Mesothelial cell of epicardium (in vitro differentiated cells): ENCODE measurements at regions not wholly inside any gene's neighbourhood (a gene's known extent, or its start where the extent isn't known, plus 50 kb on each side); places are given as distances from the start of the nearest gene placed in this dataset.

Source experiments
- DNase-seq, 2 experiments: peaks; one replicate each; pipeline ENCODE4 v3.0.0; 2021; ENCODE audit warnings: low spot score in 2 of 2; ENCODE audit not compliant: unreplicated experiment in 2 of 2
- H3K27ac Mint-ChIP-seq: 2 replicates; pipeline ENCODE4 v1.8.0; 2021; ENCODE audit warnings: mixed read lengths
- H3K27me3 Mint-ChIP-seq: 2 replicates; pipeline ENCODE4 v1.8.0; 2021; ENCODE audit warnings: low read depth, mixed read lengths
- H3K36me3 Mint-ChIP-seq: 2 replicates; pipeline ENCODE4 v1.8.0; 2021; ENCODE audit warnings: mixed read lengths
- H3K4me1 Mint-ChIP-seq: 2 replicates; pipeline ENCODE4 v1.8.0; 2021; ENCODE audit warnings: mixed read lengths
- H3K4me3 Mint-ChIP-seq: 2 replicates; pipeline ENCODE4 v1.8.0; 2021; ENCODE audit warnings: mild to moderate bottlenecking, moderate library complexity, mixed read lengths
- H3K9me3 Mint-ChIP-seq: 2 replicates; pipeline ENCODE4 v1.8.0; 2021; ENCODE audit warnings: mixed read lengths
- TF ChIP-seq, protein P1 (sequence below): fragments of 200-600 bp; sonication (generic); IDR thresholded peaks from one replicate; pipeline ENCODE4 v1.5.0; 2021; ENCODE audit warnings: antibody characterized with exemption; ENCODE audit not compliant: unreplicated experiment

DNA sequence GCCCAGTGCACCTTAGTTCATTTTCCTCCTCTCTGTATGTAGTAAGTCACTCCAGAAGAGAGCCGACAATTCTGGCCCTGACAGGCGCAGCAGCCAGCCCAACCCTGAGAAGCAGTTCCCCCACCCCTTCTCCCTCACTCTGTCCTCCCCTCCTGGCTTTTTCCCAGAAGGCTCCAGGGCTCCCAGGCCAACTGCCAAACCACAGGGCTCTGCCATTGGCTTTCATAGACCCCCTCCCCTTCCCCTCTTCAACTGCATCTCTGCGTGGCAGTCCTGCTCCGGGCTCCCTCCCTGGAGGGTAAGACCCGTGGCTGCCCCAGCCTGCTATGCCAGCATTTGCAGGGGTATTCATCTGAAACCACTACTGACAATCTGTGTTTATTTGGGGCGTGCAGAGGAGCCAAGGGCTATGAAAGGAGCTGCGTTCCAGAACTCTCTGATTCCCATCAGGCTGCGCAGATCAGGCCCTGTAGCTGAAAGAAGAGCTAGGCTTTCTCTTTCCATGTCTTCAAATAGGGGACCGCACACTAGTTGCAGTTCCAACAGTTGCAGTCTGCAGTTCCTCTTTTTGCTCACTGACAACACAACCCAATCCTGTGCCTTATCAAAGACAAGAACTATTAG, 388.6 kb upstream of the TNP1 start:
- H3K27me3 Mint-ChIP-seq = no peaks in the 10 kb centered on the region
- peaks cover 20% of the 10 kb centered on the region for H3K4me1 Mint-ChIP-seq
- DNase-seq = peak; percentile 45 to 66
- TF ChIP-seq, protein P1, sequence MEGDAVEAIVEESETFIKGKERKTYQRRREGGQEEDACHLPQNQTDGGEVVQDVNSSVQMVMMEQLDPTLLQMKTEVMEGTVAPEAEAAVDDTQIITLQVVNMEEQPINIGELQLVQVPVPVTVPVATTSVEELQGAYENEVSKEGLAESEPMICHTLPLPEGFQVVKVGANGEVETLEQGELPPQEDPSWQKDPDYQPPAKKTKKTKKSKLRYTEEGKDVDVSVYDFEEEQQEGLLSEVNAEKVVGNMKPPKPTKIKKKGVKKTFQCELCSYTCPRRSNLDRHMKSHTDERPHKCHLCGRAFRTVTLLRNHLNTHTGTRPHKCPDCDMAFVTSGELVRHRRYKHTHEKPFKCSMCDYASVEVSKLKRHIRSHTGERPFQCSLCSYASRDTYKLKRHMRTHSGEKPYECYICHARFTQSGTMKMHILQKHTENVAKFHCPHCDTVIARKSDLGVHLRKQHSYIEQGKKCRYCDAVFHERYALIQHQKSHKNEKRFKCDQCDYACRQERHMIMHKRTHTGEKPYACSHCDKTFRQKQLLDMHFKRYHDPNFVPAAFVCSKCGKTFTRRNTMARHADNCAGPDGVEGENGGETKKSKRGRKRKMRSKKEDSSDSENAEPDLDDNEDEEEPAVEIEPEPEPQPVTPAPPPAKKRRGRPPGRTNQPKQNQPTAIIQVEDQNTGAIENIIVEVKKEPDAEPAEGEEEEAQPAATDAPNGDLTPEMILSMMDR = no peak
- no peaks in the 10 kb centered on the region for H3K9me3 Mint-ChIP-seq
- no peak overlapping the region for H3K4me3 Mint-ChIP-seq
- H3K27ac Mint-ChIP-seq = no peak overlapping the region
- H3K36me3 Mint-ChIP-seq = no peaks in the 10 kb centered on the region

DNA sequence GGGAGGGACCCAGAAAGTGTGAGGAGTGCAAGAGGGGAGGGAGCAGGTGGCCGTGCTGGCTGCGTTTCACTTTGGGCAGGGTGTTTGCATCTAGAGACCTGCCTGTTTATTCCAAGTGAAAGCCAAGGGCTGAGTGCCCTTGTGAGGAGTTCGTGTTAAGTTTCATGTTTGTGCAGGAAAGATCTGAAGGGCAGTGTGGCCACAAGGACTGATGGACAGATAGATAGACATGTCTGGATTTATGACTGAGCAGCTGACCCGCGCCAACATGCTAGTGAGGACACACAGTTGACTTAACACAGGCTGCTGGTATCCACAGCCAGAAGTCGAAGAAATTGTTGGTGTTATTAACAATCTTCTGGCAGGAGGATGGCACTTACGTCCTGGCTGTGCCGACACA, 387.6 kb upstream of the TNP1 start:
- H3K4me1 Mint-ChIP-seq = peaks cover 24% of the 10 kb centered on the region
- no peaks in the 10 kb centered on the region for H3K27me3 Mint-ChIP-seq
- H3K4me3 Mint-ChIP-seq = no peak overlapping the region
- H3K36me3 Mint-ChIP-seq = no peaks in the 10 kb centered on the region
- peak overlapping the region; percentile 16 for H3K27ac Mint-ChIP-seq
- TF ChIP-seq, protein P1 = no peak
- no peaks in the 10 kb centered on the region for H3K9me3 Mint-ChIP-seq
- DNase-seq = no peak

DNA sequence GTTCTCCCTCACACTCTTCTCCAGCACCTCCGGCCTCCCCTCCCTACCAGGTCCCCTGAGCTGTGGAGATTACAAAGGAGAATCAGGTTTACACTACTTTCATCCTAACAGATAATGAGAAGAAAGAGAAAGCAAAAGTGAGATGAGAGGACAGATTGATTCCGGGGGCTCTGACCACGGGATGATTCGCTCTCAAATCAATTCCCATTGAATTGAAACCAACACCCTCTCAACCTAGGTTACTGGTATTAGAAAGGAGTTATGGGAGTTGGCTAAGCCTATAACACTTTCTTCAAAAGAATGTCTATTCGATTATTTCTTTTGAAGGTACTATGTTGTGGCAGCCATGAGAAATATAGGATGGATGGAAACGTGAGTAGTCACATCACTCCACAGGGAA, 386.2 kb upstream of the TNP1 start:
- no peak overlapping the region for H3K27ac Mint-ChIP-seq
- no peaks in the 10 kb centered on the region for H3K36me3 Mint-ChIP-seq
- no peak for DNase-seq
- H3K4me3 Mint-ChIP-seq = no peak overlapping the region
- H3K4me1 Mint-ChIP-seq = peaks cover 19% of the 10 kb centered on the region
- TF ChIP-seq, protein P1 = no peak
- H3K27me3 Mint-ChIP-seq = no peaks in the 10 kb centered on the region
- no peaks in the 10 kb centered on the region for H3K9me3 Mint-ChIP-seq

DNA sequence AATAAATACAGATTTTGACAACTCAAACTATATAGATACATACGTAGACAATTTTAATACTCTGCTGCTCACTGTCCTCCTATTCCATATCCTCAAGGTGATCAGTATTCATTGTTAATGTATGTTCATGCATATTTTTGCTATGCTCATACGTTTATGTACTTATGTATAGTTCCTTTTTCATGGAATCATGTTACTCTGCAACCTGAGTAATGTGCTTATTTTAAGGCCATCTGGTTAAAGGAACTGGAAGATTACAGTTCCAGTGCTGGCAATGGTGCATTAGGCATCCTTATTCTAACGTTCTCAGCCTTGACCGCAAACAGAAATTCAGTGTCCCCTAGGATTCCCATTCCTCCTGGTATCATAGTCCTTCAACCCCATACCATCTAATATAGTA, 385.0 kb upstream of the TNP1 start:
- no peaks in the 10 kb centered on the region for H3K36me3 Mint-ChIP-seq
- H3K4me3 Mint-ChIP-seq = no peak overlapping the region
- H3K27me3 Mint-ChIP-seq = no peaks in the 10 kb centered on the region
- TF ChIP-seq, protein P1 = no peak
- no peaks in the 10 kb centered on the region for H3K9me3 Mint-ChIP-seq
- no peak overlapping the region for H3K27ac Mint-ChIP-seq
- peaks cover 19% of the 10 kb centered on the region for H3K4me1 Mint-ChIP-seq
- no peak for DNase-seq

DNA sequence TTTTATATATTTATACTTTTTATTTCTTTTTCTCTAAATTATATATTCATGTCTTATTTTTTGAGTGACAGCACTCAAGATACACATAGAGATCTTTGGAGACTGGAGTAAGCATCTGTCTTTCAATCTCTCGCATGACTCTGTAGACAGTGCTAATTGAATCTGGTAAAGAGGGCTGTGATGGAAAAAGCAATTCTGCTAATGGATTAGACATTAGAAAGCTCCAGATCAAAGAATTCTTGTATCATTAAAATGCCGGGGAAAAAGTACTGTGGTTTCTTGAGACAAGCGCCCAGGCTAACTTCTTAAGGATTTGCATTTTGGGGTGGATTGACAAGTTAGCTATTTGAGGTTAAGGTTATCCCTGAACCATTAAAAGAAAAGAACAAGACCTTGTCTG, 383.1 kb upstream of the TNP1 start:
- Mint-ChIP-seq H3K9me3 (no peaks in the 10 kb centered on the region), H3K27me3 (no peaks in the 10 kb centered on the region), H3K36me3 (no peaks in the 10 kb centered on the region), H3K27ac (no peak overlapping the region), H3K4me1 (peaks cover 21% of the 10 kb centered on the region), H3K4me3 (no peak overlapping the region)
- no peak for DNase-seq
- TF ChIP-seq, protein P1 = no peak

DNA sequence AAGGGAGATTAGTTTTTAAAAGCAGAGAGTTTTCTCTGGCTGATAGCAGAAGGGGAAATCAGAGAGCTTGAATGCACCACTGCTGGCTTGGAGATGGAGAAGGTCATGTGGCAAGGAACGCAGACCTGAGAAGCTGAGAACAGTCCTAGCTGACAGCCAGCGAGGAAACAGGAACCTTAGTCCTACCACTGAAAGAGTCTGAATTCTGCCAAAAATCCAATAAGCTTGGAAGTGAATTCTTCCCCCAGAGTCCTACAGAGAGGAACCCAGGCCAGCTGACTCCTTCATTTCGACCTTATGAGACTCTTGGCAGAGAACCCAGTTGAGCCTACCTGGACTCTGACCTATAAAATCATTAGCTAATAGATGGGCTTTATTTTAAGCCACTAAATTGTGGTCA, 371.9 kb upstream of the TNP1 start:
- TF ChIP-seq, protein P1 = no peak
- Mint-ChIP-seq H3K27me3 (no peaks in the 10 kb centered on the region), H3K4me1 (peaks cover 15% of the 10 kb centered on the region), H3K27ac (peak overlapping the region; percentile 40), H3K9me3 (peaks cover 10% of the 10 kb centered on the region), H3K4me3 (no peak overlapping the region), H3K36me3 (peaks cover 6% of the 10 kb centered on the region)
- no peak for DNase-seq
